DOHH2 (cell line): ENCODE measurements at regions not wholly inside any gene's neighbourhood (a gene's known extent, or its start where the extent isn't known, plus 50 kb on each side); places are given as distances from the start of the nearest gene placed in this dataset.

ENCODE experiments used
- CTCF ChIP-seq: fragments of 200-600 bp; sonication (generic); IDR thresholded peaks from one replicate; pipeline ENCODE4 v1.5.1; 2014; ENCODE audit warnings: antibody characterized with exemption, mild to moderate bottlenecking, low read depth, low read length; ENCODE audit not compliant: poor library complexity, severe bottlenecking
- EZH2phosphoT487 ChIP-seq: fragments of 200-600 bp; sonication (generic); IDR thresholded peaks from 2 replicates; pipeline ENCODE4 v1.6.1; 2017; ENCODE audit warnings: borderline replicate concordance, mild to moderate bottlenecking, antibody characterized with exemption, low read length, moderate library complexity, mixed read lengths

DNA sequence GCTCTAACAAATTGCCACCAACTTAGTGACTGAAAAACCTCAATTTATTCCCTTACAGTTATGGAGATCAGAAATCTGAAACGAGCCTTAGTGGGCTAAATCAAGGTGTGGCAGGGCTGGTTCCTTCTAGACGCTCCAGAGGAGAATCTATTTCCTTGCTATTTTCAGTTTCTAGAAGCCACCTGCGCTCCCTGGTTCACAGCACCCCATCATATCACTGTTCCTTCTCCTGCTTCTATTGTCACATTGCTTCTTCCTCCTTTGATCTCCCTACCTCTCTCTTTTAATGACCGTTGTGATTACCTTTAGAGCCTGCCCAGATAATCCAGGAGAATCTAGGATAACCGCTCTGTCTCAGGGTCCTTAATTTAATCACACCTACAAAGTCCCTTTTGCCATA lies 596.6 kb downstream of the PLCL1 start:
- TF ChIP-seq CTCF (no peak), EZH2phosphoT487 (no peak)
